GM19372 (cell line): ENCODE measurements at regions not wholly inside any gene's neighbourhood (a gene's known extent, or its start where the extent isn't known, plus 50 kb on each side); places are given as distances from the start of the nearest gene placed in this dataset.

Source experiments
- ATAC-seq: cut with Tn5 transposase; IDR thresholded peaks from one replicate; pipeline ENCODE4 v1.9.1; 2021; ENCODE audit warnings: mild to moderate bottlenecking, low read depth, moderate library complexity; ENCODE audit not compliant: unreplicated experiment

DNA sequence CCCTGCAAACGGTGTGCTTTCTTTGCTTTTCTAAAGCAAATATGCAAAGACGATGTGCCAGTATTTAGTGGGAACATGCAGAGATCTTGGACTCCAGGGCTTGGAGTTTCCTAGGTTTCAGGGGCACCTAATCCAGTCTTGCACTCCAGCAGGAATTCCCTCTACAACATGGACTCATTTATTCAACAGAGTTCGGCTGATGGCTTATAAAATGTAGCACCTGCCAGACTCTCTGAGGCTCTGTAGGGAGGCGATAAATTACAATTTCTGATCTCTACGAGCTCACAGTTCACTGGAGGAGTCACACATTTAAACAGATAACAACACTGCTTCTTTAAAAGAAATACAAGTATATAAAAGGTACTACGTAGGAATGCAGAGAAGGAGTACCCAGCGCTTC, 143.7 kb downstream of the FGF9 start:
- ATAC-seq, result no peak

DNA sequence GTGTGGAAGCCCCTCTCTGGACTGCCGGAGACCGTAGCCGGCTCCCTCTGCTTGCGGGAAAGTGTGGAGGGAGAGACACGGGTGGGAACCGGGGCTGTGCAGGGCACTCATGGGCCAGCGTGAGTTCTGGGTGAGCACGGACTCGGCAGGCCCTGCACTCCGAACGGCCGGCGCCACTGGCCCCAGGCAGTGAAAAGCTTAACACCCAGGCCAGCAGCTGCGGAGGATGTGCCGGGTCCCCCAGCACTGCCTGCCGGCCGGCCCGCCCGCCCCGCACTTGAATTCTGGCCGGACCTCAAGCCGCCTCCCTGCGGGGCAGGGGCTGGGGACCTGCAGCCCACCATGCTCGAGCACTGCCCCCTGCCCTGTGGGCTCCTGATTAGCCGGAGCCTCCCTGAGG, 147.0 kb downstream of the FGF9 start:
- ATAC-seq, result no peak

DNA sequence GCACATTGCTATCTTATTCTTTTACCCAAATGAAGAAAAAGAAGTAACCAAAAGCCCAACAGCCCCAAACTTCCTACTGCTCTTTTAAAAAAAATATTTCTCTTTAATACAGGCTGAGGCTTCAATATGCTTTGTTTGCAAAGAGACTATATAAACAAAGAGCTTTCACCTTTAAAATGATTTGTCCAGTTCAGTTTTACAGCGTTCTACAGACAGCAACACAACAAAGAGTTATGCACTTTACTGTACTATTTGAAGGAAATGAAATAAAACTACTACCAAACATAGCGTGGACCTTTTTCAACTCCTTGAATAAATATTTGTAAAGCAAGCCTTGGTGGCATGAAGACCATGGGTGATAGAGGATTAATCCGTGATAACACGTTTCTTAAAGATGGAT, 151.2 kb downstream of the FGF9 start:
- ATAC-seq, result no peak

DNA sequence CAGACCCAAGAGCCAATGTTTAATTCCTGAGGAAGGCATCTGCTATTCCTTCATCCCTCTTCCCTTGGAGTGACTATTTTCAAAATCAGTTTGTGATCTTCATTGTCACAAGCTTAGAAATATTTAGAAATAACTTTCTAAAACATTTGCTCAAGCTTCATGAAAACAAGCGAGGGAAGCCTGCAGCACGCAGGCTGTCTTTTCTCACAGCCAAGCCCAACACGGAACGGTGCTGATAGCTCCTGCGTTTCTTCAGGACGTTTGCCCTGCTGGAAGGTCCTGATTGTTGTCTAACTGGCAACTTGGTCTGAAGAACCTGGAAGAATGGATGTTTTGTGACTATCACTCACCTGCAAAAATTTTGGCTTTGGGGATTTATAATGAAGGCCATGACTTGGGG, 152.5 kb downstream of the FGF9 start:
- no peak for ATAC-seq

DNA sequence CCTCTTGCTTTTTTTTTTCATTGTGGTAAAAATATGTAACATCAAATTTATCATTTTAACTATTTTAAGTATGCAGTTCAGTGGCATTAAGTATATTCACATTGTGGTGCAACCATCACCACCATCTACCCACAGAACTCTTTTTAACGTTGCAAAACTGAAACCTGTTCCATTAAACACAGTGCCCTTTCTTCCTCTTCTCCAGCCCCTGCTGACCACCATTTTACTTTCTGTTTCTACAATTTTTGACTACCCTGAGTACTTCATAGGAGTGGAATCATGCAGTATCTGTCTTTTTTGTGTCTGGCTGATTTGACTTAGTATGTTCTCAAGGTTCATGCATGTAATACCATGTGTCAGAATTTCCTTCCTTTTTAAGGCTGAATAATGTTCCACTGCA, 153.1 kb downstream of the FGF9 start:
- ATAC-seq, result no peak

DNA sequence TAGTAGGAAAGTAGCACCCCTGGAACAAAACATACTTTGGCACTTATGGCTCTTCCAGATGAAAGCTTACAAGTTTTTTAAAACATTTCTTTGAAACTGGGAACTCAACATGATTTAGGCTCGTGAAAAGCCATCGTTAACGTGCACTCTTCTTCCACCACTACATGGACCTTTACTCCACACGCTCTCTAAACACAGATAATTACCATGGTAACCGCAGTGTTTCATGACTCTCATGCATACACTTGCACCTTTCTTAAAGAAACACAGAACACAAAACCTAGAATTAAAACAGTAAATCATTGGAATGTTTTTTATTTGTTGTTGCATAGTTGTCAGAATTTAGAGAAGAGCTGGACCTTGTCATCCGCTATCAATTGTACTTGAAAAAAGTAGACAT, 154.3 kb downstream of the FGF9 start:
- ATAC-seq, result no peak

DNA sequence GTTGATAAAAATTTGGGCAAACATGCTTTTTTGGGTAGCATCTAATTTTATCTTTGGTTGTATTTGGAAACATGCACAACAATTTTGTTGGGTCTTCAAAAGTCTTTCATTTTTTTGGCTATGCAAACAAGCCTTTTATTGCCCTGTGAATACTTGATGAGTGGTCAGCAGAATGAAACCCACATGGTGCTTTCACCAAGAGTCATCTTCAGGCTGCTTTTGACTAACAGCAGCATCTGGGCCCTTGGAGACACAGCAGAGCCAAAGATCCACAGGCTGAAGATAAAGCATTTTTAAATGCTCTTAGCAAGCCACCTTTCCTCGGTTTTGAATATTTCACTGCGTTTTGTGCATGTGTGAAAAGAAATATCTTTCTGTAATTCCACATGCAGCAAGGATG, 154.9 kb downstream of the FGF9 start:
- no peak for ATAC-seq

DNA sequence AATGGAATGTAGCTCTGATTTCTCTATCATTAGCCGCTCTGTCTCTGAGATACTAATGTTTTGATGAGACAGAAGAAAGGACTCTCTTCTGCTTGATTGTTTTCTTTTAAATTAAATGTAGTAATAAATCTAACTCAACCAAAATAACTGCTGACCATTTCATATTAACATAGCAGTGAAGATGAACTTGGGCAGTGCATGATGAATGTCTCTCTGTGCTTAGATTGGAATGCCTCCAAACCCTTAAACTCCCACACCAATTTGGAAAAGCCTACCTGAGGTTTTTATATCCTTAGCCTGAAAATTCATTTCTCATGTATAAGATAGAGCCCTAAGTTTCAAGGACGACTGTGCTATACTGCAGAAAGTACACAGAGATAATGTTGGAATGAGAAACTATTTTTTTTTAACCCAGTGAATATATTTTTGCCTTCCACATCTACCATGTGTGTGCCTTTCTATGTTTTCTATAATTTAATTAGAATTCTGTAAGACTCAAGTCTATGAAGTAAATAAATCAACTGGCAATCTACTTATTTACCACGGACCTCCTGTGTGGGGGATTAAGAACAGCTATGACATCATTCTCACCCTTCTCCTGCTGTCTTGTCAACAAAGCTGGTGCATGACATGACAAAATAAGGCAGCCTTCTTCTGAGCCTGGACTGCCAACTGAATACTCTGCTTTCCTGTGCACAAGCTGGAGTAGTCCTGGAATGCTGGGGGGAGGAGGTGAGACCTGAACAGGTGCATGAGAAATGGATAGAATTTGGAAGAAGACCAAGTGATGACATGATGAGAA, 155.5 kb downstream of the FGF9 start:
- ATAC-seq, result no peak

DNA sequence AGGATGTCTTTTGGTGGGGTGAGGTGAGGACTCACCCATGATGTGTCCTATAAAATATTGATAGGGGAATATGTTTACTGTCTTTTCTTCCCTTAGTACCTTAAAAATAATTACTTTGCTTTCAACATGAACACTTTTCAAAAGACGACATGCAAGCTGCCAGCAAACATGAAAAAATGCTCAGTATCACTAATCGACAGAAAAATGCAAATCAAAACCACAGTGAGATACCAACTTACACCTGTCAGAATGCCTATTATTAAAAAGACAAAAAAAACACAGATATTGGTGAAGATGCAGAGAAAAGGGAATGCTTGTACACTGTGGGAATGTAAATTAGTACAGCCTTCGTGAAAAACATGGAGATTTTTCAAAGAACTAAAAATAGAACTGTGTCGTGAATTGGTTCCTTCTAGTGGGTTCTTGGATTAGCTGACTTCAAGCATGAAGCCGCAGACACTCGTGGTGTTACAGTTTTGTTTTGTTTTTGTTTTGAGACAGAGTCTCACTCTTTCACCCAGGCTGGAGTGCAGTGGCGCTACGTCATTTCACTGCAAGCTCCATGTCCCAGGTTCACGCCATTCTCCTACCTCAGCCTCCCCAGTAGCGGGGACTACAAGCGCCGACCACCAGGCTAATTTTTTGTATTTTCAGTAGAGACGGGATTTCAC, 160.9 kb downstream of the FGF9 start:
- no peak for ATAC-seq

DNA sequence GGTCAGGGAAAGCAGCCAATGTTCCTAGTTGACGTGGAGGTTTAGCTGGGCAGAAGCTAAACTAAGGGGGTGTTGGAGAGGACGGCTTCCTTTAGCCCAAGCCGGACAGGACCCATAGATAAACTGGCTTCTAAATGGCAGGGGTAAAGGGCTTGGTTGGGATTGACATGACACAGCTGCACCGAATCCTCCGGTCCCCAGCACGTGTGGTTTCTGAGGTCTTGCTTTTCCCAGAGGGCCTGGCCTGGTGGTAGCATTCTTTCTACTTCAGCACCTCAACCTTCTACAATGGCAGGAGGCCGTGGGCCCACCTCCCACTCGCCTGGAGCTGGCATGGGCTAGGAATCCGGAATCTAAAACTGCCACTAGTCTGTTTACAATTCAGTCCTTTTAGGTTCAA, 163.0 kb downstream of the FGF9 start:
- no peak for ATAC-seq

DNA sequence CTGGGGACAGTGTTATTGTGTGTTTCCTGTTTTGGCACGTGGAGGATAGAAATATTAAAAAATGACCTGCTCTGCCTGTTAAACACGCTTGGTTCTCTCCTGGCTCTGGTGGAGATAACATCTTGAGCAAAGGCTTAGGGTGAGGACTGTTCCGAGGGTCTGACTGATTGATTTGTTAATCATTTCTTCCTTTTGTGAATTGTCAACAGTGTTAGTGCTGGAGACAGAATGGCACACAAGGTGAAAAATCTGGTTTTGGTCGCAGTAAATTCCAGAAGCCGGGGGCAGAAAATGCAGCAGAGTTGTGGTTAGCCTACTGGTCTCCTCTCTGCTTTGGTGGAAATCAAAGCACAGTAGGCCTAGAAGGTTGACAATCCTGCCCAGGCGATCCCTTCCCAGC, 163.6 kb downstream of the FGF9 start:
- ATAC-seq, result no peak

DNA sequence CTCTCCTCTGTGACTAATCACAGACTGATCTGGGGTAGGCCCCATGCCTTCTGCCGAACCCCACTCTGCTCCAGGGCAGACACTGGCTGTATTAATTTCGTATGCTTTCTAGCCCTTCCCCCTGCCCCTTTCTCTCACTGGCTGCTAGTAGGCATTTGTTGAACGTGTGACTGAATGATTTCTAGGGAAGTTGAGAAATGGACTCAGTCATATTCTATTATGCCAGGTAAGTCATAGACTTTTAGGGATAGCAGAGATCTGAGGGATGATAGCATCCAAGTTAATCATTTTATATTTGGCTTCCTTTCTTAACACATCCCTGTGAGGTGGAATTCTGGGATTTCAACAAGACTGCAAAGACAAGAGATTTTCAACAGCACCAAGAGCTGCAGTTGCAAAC, 166.4 kb downstream of the FGF9 start:
- ATAC-seq, result no peak

DNA sequence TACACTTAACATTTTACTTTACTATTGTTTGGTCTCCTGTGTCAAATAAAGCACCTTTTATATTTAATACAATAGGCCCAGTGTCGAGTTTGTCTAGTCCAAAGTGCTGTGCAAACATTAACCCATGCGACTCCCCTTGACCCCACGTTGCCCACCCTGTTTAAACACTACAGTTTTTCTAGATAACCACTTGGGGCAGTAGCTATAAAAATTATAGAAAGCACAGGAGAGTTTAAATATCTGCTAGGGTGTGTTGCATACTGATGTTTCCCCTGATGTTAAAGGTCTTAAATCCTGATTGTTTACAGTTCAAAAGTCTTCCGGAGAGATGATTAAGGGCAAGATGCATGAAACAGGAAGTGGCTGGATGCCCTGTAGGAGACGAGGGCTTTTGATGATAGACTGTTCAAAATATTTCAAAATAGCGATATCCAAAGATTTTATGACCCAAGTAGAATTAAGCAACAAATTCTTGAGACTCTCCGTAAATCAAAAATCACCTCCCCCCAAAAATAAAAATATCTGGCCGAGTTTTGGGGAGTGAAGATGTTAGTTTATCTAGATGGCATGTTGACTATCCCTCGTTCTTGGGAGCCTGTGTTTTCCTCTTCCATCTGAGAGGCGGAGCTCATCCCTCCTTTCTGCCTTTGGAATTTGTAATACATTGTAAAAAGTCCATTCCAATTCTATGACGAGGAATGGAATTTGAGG, 167.1 kb downstream of the FGF9 start:
- no peak for ATAC-seq

DNA sequence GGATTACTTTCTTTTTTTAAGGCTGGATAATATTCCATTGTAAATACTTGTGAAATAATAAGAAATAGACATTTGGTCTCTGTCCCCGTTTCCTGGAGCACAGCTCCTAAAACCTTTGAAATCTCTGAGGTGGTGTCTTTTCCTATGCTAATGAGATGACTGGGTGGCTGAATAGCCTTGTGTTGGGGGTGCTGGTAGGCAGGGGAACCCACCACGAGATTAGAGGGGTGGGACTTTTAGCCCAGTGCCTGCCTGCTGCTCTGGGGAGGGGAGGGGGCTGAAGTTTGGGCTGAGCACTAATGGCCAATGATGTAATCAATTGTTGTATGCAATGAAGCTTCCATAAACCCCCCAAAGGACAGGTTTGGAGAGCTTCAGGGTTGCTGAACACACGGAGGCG, 175.7 kb downstream of the FGF9 start:
- no peak for ATAC-seq

DNA sequence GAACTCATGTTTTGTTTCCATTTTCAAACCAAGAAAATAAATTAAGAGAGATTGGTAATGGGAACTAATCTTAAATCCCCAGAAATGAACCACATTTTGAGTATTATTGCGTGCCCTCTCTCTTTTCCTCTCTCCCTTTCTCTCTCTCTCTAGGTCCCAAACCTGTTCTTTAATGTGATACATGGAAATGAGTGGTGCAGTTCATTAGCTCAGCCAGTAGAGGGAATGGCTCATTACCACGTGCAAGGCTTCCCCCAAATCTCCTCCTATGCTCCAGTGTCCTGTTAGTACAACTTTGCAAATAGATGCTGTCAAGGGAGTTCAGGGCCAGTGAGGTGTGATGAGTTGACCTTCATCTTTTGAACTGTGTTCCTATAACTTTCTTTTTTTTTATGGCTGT, 178.4 kb downstream of the FGF9 start:
- no peak for ATAC-seq

DNA sequence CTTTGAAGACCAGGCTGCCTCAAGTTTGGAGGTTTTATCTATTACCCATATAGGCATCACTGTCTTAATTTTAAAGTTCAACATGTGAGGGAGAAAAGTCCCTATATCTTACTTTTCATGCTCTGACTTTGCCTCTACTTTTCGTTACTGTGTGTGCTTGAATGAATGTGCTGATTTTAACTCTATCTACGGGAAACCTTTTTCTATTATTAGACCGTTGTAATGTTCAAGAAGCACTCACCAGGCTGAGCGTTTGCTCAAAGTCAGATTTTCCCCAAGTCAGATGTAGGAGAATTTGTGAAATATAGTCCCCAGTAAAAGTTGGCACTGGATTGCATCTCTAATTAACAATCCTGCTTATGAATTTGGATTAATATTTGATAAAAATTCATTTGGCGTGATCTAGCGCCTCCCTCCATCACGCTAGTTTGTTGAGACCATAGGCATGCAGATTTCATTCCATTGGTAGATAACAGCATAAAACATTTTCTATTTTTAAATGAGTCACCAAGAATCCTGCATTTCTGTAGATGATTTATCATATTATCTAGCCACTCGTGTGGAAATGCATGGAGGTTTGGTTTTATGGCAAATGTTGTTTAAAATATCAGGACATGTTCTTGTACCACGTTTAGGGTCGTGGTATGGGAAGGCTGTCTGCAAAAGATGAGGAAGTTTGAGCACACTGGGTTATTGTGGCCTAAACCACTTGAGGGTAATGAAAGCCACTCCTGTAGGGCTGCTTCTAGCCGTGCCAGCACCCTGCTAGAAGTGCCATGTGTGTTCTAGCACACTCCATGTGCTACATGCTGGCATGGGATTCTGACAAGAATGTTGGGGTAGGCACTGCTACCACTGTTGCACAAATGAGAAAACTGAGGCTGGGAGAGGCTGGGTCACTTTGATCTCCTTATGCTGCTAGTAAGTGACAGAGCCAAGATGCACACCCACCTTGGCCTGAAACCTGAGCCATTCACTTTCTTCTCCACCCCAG, 179.4 kb downstream of the FGF9 start:
- ATAC-seq, result no peak

DNA sequence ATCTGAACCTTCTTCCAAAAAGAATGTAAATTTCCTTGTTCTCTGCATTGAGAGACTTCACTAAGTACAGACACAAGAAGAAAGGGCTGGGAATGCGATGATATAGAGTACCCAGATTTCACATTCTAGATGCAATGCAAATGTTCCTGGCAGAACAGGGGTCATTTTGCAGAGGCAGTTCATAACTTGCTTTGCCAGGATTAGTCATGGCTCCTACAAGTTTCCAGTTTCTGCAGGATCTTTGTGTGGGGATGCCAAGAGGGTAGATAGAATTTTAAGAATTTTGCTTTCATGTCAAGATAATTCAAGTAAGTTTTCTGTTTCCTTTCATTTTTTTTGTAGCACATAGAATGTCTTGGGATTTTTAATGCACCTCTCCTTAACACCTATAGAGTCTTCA, 181.2 kb downstream of the FGF9 start:
- ATAC-seq, result no peak

DNA sequence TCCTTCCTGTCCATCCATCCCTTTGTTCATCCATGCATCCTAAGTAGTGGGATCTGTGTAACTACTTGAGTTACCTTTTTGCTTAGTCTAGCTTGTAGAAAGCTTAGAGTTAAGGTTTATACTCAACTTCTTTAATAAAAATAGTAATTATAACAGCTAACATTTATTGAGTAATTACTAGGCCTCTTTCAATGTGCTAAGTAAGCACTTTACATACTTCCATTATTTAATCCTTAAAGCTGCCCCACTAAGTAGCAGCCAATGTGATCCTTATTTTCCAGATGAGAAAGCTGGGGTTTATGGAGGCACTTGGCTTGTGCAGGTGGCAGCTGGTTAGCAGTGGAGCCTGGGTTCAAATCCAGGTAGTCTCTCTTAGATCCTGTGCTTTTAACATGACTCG, 182.9 kb downstream of the FGF9 start:
- ATAC-seq, result no peak

DNA sequence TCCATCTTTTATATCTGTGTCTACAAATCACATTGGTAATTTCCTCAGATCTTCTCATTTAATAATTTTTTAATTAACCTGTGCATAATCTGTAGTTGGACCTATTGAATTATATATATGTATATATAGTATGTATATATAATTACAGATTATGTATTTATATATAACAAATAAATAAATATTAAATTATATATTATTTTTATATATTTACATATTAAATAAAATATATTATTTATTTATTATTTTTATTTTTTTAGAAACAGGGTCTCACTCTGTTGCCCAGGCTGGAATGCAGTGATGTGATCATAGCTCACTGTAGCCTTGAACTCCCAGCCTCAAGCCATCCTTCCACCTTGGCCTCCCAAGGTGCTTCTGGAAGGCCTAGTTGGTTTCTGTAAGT, 197.9 kb downstream of the FGF9 start:
- no peak for ATAC-seq

DNA sequence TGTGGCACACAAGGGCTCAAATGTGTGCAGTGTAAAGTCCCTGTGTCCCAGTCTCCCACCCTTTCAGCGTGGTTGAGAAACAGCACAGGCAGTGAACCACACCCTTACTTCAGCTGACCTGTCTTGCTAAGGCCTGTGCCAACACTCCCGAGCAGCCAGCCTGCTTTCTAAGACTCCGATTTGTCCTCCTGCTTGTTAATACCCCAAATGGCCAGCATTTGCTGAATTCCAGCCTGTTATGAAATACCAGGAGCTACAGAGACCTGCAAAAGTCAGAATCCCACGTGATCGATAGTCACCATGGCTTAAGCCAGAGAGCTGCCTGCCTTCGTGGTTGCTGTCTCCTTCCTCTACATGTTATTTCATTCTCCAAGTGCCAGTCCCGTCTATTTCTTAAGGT, 200.5 kb downstream of the FGF9 start:
- no peak for ATAC-seq

DNA sequence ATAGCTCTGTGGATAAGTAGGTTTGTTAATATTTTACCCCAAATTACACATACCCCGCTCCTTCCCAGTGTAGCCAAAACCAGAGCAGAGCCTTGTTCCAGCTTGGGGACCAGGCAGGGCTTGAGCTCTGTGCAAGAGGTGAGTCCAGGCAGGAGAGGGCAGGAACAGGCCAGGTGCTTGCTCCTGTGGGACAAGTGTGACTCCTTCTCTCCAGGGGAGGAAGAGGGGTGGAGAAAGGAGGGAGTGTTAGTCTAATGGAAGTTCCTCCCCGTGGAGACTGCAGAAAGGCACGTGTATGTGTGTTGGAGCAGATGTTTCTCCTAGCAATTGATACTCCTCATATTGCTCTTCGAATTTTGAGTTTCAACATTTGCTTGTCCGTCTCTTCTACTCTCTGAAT, 201.0 kb downstream of the FGF9 start:
- no peak for ATAC-seq
